ENCODE measurements at regions not wholly inside any gene's neighbourhood (a gene's known extent, or its start where the extent isn't known, plus 50 kb on each side); places are given as distances from the start of the nearest gene placed in this dataset.
A peak's percentile ranks its signal among the peaks of the same experiment; 100 is the strongest.

- Histone ChIP-seq H3K79me2 (no peaks in the 10 kb centered on the region), H3K9me2 (replicated peaks; ENCODE audit: insufficient read depth) (no peaks in the 10 kb centered on the region), H2AFZ (no peak overlapping the region), H3K4me2 (no peak overlapping the region), H3K4me3 (no peak overlapping the region), H3K27me3 (no peaks in the 10 kb centered on the region), H3K9me3 (ENCODE audit: low read depth) (no peaks in the 10 kb centered on the region), H3K4me1 (ENCODE audit: insufficient read depth) (no peaks in the 10 kb centered on the region), H4K20me1 (ENCODE audit: insufficient read depth, poor library complexity, severe bottlenecking) (no peaks in the 10 kb centered on the region), H3K36me3 (replicated peaks; ENCODE audit: insufficient read depth, low read depth) (no peaks in the 10 kb centered on the region), H3K27ac (no peak overlapping the region)
- TF ChIP-seq CTCF (IDR thresholded peaks at IDR 0.05; ENCODE audit: poor library complexity): no peak
- TF ChIP-seq EZH2 (IDR thresholded peaks at IDR 0.05; ENCODE audit: borderline replicate concordance): no peak
- no peak for TF ChIP-seq EZH2phosphoT487 (IDR thresholded peaks at IDR 0.05; ENCODE audit: low read depth, severe bottlenecking, unreplicated experiment)
- no peak for DNase-seq (ENCODE audit: low spot score)
Measured at GRCh38 chr1:34538481-34538880, 216.4 kb upstream of the GJB5 start.

- no peaks in the 10 kb centered on the region for H3K9me3 ChIP-seq (ENCODE audit: low read depth)
- H3K9me2 ChIP-seq (replicated peaks; ENCODE audit: insufficient read depth): no peaks in the 10 kb centered on the region
- H3K4me1 ChIP-seq (ENCODE audit: insufficient read depth): no peaks in the 10 kb centered on the region
- no peaks in the 10 kb centered on the region for H3K36me3 ChIP-seq (replicated peaks; ENCODE audit: insufficient read depth, low read depth)
- no peaks in the 10 kb centered on the region for H3K27me3 ChIP-seq
- H3K4me2 ChIP-seq: no peak overlapping the region
- no peaks in the 10 kb centered on the region for H3K79me2 ChIP-seq
- H2AFZ ChIP-seq: no peak overlapping the region
- TF ChIP-seq CTCF (IDR thresholded peaks at IDR 0.05; ENCODE audit: poor library complexity): peak; percentile 19
- TF ChIP-seq EZH2 (IDR thresholded peaks at IDR 0.05; ENCODE audit: borderline replicate concordance): no peak
- no peaks in the 10 kb centered on the region for H4K20me1 ChIP-seq (ENCODE audit: insufficient read depth, poor library complexity, severe bottlenecking)
- no peak overlapping the region for H3K4me3 ChIP-seq
- H3K27ac ChIP-seq: no peak overlapping the region
- DNase-seq (ENCODE audit: low spot score): peak; percentile 30
- 53% methylated on average over 3 of the region's 3 CpGs for WGBS (ENCODE audit: low lambda C conversion rate, missing lambda C conversion rate)
Measured at GRCh38 chr1:34547046-34547674, 207.7 kb upstream of the GJB5 start.

- DNase-seq (ENCODE audit: low spot score): peak; percentile 62
- Histone ChIP-seq H3K4me3 (no peak overlapping the region), H3K4me2 (no peak overlapping the region), H3K4me1 (ENCODE audit: insufficient read depth) (no peaks in the 10 kb centered on the region), H4K20me1 (ENCODE audit: insufficient read depth, poor library complexity, severe bottlenecking) (no peaks in the 10 kb centered on the region), H2AFZ (no peak overlapping the region), H3K36me3 (replicated peaks; ENCODE audit: insufficient read depth, low read depth) (no peaks in the 10 kb centered on the region), H3K9me2 (replicated peaks; ENCODE audit: insufficient read depth) (no peaks in the 10 kb centered on the region), H3K9me3 (ENCODE audit: low read depth) (no peaks in the 10 kb centered on the region), H3K27ac (no peak overlapping the region), H3K27me3 (no peaks in the 10 kb centered on the region), H3K79me2 (no peaks in the 10 kb centered on the region)
- WGBS (ENCODE audit: low lambda C conversion rate, missing lambda C conversion rate): 33% methylated on average over 5 of the region's 5 CpGs
- TF ChIP-seq EZH2 (IDR thresholded peaks at IDR 0.05; ENCODE audit: borderline replicate concordance): no peak
- peak; percentile 35 for TF ChIP-seq CTCF (IDR thresholded peaks at IDR 0.05; ENCODE audit: poor library complexity)
Measured at GRCh38 chr1:34549199-34549598, 205.6 kb upstream of the GJB5 start.

GRCh38 chr1:34578306-34578705, 176.5 kb upstream of the GJB5 start:
- no peaks in the 10 kb centered on the region for H3K27me3 ChIP-seq
- no peaks in the 10 kb centered on the region for H3K4me1 ChIP-seq (ENCODE audit: insufficient read depth)
- WGBS (ENCODE audit: low lambda C conversion rate, missing lambda C conversion rate): 68% methylated on average over 3 of the region's 3 CpGs
- no peaks in the 10 kb centered on the region for H4K20me1 ChIP-seq (ENCODE audit: insufficient read depth, poor library complexity, severe bottlenecking)
- no peak overlapping the region for H3K4me2 ChIP-seq
- H3K27ac ChIP-seq: no peak overlapping the region
- no peak for TF ChIP-seq EZH2phosphoT487 (IDR thresholded peaks at IDR 0.05; ENCODE audit: low read depth, severe bottlenecking, unreplicated experiment)
- TF ChIP-seq CTCF (IDR thresholded peaks at IDR 0.05; ENCODE audit: poor library complexity): no peak
- TF ChIP-seq EZH2 (IDR thresholded peaks at IDR 0.05; ENCODE audit: borderline replicate concordance): no peak
- H3K9me2 ChIP-seq (replicated peaks; ENCODE audit: insufficient read depth): no peaks in the 10 kb centered on the region
- H3K36me3 ChIP-seq (replicated peaks; ENCODE audit: insufficient read depth, low read depth): no peaks in the 10 kb centered on the region
- no peak overlapping the region for H2AFZ ChIP-seq
- H3K4me3 ChIP-seq: no peak overlapping the region
- DNase-seq (ENCODE audit: low spot score): no peak
- H3K79me2 ChIP-seq: no peaks in the 10 kb centered on the region
- H3K9me3 ChIP-seq (ENCODE audit: low read depth): no peaks in the 10 kb centered on the region

All from hepatocyte (in vitro differentiated cells).